Lung (tissue), 11 donors: ENCODE measurements at regions not wholly inside any gene's neighbourhood (a gene's known extent, or its start where the extent isn't known, plus 50 kb on each side); places are given as distances from the start of the nearest gene placed in this dataset.
A peak's percentile ranks its signal among the peaks of the same experiment; 100 is the strongest.

Experiments
- ATAC-seq: fragments of 200-7000 bp; cut with Tn5 transposase; one replicate; pipeline ENCODE4 v1.9.1; 2020; ENCODE audit warnings: moderate number of reproducible peaks; ENCODE audit not compliant: insufficient read depth, low FRiP score
- DNase-seq, 3 donors: peaks; one replicate each; pipeline ENCODE4 v3.0.0-alpha.2; 2013 to 2017
- H3K27ac ChIP-seq, 2 donors: one replicate each; pipeline ENCODE4 v1.5.1; 2013; ENCODE audit warnings: mild to moderate bottlenecking in 2 of 2, moderate library complexity in 2 of 2, control low read depth in 1 of 2, inconsistent platforms in 1 of 2, low read depth in 1 of 2, low read length in 1 of 2
- H3K27me3 ChIP-seq, 3 donors: one replicate each; pipeline ENCODE4 v1.5.1; 2013; ENCODE audit warnings: low read length in 2 of 3; ENCODE audit not compliant: control insufficient read depth in 3 of 3, insufficient read depth in 3 of 3
- H3K36me3 ChIP-seq, 4 donors: one replicate each; pipeline ENCODE4 v1.5.1; 2013; ENCODE audit warnings: low read length in 4 of 4, mild to moderate bottlenecking in 1 of 4, moderate library complexity in 1 of 4; ENCODE audit not compliant: control insufficient read depth in 4 of 4, insufficient read depth in 4 of 4
- H3K4me1 ChIP-seq, 5 donors: one replicate each; pipeline ENCODE4 v1.5.1; 2013; ENCODE audit warnings: low read length in 5 of 5, mild to moderate bottlenecking in 2 of 5, moderate library complexity in 1 of 5; ENCODE audit not compliant: control insufficient read depth in 5 of 5, insufficient read depth in 5 of 5
- H3K4me3 ChIP-seq: one replicate; pipeline ENCODE4 v1.5.1; 2013; ENCODE audit warnings: mild to moderate bottlenecking, control low read depth, moderate library complexity
- H3K9ac ChIP-seq, 2 donors: one replicate each; pipeline ENCODE4 v1.5.1; 2013; ENCODE audit warnings: low read length in 2 of 2, control low read depth in 1 of 2; ENCODE audit not compliant: insufficient read depth in 1 of 2
- H3K9me3 ChIP-seq, 4 donors: one replicate each; pipeline ENCODE4 v1.5.1; 2013; ENCODE audit warnings: low read length in 3 of 4, mild to moderate bottlenecking in 1 of 4, moderate library complexity in 1 of 4; ENCODE audit not compliant: control insufficient read depth in 4 of 4, insufficient read depth in 3 of 4
- WGBS, 2 donors: extraction: QIAGEN DNeasy Blood & Tissue Kit; methylation state at CpG; one replicate each; pipeline ENCODE4 v1.1.7; 2013; 5-methylcytosine and 5-hydroxymethylcytosine counted together
- TF ChIP-seq, protein P1 (sequence below): IDR thresholded peaks from 2 replicates; pipeline ENCODE4 v1.5.1; 2012; ENCODE audit warnings: mild to moderate bottlenecking; ENCODE audit errors: control extremely low read depth, extremely low read depth
- donor health status: control.
- donor health status: control.
- donor health status: Bipolar disorder and iron deficiency.
- donor health status: healthy.
- donor health status: DM: yes; HTN: yes; CAD: no.

DNA sequence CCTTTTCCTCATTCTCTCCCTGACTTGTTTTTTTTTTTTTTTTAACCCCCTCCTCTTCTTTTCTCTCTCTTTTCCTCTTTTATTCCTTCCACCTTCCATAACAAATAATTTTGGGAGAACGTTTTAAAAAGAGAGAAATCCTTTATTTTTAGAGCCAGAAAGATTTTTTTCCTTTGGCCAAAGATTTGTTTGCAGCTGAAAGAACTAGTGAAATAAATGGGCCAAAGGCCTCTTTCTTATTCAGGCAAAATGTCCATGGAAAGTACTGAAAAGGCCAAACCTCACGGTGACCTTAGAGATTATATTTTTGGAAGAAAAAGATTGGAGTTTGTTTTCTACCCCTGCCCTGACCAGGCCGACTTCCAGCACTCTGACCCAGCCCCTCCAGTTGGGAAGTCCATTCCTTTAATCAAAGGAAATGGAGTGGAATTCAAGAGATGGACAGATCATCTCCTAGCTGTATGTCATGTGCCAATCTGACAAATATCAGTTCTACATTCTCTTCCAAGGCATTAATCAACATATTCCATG lies 214.3 kb upstream of the ADAMTS9 start:
- Histone ChIP-seq H3K9me3 (no peaks in the 10 kb centered on the region), H3K36me3 (no peaks in the 10 kb centered on the region), H3K4me1 (peaks cover 0 to 31% (median 23%) of the 10 kb centered on the region in 5 donors), H3K4me3 (no peak overlapping the region), H3K9ac (no peak overlapping the region), H3K27ac (peak overlapping the region in 1 of 2 donors; percentile 45), H3K27me3 (no peaks in the 10 kb centered on the region)
- ATAC-seq (no peak), DNase-seq (no peak)
- 72 to 75% methylated on average over 3 of the region's 3 CpGs for WGBS, 2 donors
- TF ChIP-seq, protein P1, sequence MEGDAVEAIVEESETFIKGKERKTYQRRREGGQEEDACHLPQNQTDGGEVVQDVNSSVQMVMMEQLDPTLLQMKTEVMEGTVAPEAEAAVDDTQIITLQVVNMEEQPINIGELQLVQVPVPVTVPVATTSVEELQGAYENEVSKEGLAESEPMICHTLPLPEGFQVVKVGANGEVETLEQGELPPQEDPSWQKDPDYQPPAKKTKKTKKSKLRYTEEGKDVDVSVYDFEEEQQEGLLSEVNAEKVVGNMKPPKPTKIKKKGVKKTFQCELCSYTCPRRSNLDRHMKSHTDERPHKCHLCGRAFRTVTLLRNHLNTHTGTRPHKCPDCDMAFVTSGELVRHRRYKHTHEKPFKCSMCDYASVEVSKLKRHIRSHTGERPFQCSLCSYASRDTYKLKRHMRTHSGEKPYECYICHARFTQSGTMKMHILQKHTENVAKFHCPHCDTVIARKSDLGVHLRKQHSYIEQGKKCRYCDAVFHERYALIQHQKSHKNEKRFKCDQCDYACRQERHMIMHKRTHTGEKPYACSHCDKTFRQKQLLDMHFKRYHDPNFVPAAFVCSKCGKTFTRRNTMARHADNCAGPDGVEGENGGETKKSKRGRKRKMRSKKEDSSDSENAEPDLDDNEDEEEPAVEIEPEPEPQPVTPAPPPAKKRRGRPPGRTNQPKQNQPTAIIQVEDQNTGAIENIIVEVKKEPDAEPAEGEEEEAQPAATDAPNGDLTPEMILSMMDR, result no peak

DNA sequence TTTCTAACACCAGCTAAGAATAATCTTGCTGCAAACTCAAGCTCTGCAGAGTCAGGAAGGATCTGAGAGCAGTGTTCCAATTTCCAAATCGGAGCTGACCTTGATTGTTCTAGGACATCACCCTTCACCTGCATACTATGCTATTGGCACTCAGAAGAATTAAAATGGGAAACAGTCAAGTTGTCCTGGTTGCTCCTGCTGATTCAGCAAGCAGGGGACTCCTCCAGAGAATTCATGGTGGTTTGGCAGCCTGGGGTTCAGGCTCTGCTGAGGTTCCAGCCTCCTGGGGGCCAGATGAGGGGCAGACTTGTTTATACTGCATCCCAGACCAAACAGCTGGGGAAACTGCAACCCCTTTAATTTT lies 213.7 kb upstream of the ADAMTS9 start:
- no peaks in the 10 kb centered on the region for H3K9me3 ChIP-seq
- TF ChIP-seq, protein P1, result no peak
- no peaks in the 10 kb centered on the region for H3K36me3 ChIP-seq
- no peak overlapping the region for H3K4me3 ChIP-seq
- ATAC-seq (no peak), DNase-seq (peak; percentile 46 to 58 (median 49))
- no peaks in the 10 kb centered on the region for H3K27me3 ChIP-seq
- H3K4me1 ChIP-seq, result peaks cover 0 to 31% (median 23%) of the 10 kb centered on the region in 5 donors
- H3K27ac ChIP-seq, result peak overlapping the region in 1 of 2 donors; percentile 83
- WGBS, 2 donors, result 52 to 55% methylated on average over 1 of the region's 1 CpG
- H3K9ac ChIP-seq, result peak overlapping the region in 1 of 2 donors; percentile 38

DNA sequence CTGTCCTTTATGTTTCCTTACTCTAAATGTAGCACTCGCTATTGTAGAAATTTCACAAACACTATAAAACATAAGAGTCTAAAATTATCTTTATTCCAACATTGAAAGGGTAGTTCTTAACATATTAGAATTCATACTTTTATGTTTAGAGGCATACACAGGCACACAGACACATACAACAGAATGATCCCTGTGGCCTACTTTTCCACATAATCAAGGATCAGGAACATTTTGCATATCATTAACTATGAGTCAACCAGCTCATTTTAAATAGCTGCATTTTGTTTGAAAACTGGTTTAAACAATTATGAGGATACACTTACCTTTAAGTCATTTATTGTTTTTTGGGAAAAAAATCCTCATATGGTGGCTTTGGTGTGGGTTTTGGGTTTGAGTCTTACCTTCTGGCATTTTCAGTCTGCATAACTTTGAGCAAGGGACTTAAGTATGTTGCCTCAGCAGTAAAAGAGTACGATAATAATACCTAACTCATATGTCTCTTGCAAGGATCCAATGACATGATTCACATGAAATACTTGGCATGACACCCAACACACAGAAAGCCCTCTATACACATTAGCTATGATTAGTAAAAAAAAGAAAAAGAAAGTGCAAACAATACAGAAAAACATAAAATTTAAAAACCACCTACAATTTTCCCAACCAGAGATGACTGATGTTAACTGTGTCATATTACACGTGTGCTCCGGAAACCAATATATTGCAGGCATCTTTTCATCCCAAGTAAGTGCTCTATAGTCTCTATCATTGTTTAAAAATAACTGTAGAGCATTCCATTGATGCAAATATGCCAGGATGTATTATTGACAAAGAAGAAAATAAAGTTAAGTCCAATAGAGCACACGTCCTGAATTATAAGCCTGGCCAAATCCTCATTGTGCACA lies 213.1 kb upstream of the ADAMTS9 start:
- WGBS, 2 donors, result 77 to 80% methylated on average over 5 of the region's 5 CpGs
- no peak overlapping the region for H3K9ac ChIP-seq
- no peak overlapping the region for H3K4me3 ChIP-seq
- peak overlapping the region in 1 of 2 donors; percentile 83 for H3K27ac ChIP-seq
- H3K27me3 ChIP-seq, result no peaks in the 10 kb centered on the region
- no peaks in the 10 kb centered on the region for H3K36me3 ChIP-seq
- no peak for DNase-seq
- no peak for ATAC-seq
- peaks cover 0 to 31% (median 19%) of the 10 kb centered on the region in 5 donors for H3K4me1 ChIP-seq
- H3K9me3 ChIP-seq, result no peaks in the 10 kb centered on the region
- TF ChIP-seq, protein P1, result no peak
